ENCODE measurements at regions not wholly inside any gene's neighbourhood (a gene's known extent, or its start where the extent isn't known, plus 50 kb on each side); places are given as distances from the start of the nearest gene placed in this dataset.

DNA sequence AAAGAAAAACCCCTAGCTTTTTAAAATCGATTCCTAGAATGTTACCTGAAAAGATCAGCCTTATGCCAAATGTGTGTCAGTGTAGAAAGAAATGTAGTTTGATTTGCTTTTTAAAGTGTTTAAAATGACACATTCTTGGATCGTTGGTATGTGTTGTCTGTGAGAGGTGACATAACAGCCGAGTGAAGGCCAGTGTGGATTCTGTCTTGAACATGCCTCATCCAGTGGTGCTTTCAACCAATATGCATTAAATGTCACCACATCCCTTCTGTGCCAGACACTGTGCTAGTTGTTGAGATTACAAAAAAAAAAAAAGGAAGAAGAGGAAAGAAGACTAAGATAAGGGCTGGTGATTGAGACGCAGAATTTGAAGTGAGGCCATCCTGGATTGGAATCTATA lies 994.2 kb upstream of the TENM3 start:
- Histone ChIP-seq H3K79me2 (ENCODE audit: insufficient read depth, low read length) (no peaks in the 10 kb centered on the region), H3K9ac (ENCODE audit: insufficient read depth, low read length, poor library complexity, severe bottlenecking) (no peak overlapping the region), H3K4me3 (replicated peaks in 1 of 3; ENCODE audit: low read depth in 2 of 3, low read length in 3 of 3) (no peak overlapping the region), H3K9me3 (replicated peaks in 1 of 2; ENCODE audit: control insufficient read depth in 1 of 2, insufficient read depth in 1 of 2, low read length in 2 of 2) (peaks cover 0 to 2% of the 10 kb centered on the region in 2 donors), H3K27me3 (ENCODE audit: control insufficient read depth in 2 of 2, insufficient read depth in 2 of 2, low read length in 2 of 2) (no peaks in the 10 kb centered on the region), H3K27ac (ENCODE audit: low read depth in 1 of 2, low read length in 2 of 2) (no peak overlapping the region), H3K4me2 (replicated peaks; ENCODE audit: extremely low read depth, low read length, poor library complexity, severe bottlenecking) (no peak overlapping the region), H2AFZ (ENCODE audit: insufficient read depth, low read depth, low read length, poor library complexity, severe bottlenecking) (no peak overlapping the region), H3K36me3 (replicated peaks in 1 of 2; ENCODE audit: control insufficient read depth in 1 of 2, insufficient read depth in 2 of 2, low read length in 2 of 2) (no peaks in the 10 kb centered on the region), H3K4me1 (ENCODE audit: control insufficient read depth in 1 of 2, insufficient read depth in 2 of 2, low read length in 2 of 2) (no peaks in the 10 kb centered on the region), H4K20me1 (ENCODE audit: insufficient read depth, low read length) (no peaks in the 10 kb centered on the region)
- no peaks in the 10 kb centered on the region for H3K36me3 Mint-ChIP-seq
- no peak overlapping the region for H3K4me3 Mint-ChIP-seq
- no peak overlapping the region for H3K27ac Mint-ChIP-seq
- H3K9me3 Mint-ChIP-seq = peaks cover 0 to 7% (median 2%) of the 10 kb centered on the region in 7 donors
- TF ChIP-seq, protein P1, sequence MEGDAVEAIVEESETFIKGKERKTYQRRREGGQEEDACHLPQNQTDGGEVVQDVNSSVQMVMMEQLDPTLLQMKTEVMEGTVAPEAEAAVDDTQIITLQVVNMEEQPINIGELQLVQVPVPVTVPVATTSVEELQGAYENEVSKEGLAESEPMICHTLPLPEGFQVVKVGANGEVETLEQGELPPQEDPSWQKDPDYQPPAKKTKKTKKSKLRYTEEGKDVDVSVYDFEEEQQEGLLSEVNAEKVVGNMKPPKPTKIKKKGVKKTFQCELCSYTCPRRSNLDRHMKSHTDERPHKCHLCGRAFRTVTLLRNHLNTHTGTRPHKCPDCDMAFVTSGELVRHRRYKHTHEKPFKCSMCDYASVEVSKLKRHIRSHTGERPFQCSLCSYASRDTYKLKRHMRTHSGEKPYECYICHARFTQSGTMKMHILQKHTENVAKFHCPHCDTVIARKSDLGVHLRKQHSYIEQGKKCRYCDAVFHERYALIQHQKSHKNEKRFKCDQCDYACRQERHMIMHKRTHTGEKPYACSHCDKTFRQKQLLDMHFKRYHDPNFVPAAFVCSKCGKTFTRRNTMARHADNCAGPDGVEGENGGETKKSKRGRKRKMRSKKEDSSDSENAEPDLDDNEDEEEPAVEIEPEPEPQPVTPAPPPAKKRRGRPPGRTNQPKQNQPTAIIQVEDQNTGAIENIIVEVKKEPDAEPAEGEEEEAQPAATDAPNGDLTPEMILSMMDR (IDR thresholded peaks at IDR 0.05) = no peak
- no peak for DNase-seq
- no peaks in the 10 kb centered on the region for H3K4me1 Mint-ChIP-seq
- WGBS (ENCODE audit: insufficient coverage) = 80% methylated on average over 1 of the region's 4 CpGs
- peaks cover 0 to 2% (median 0%) of the 10 kb centered on the region in 3 donors for H3K27me3 Mint-ChIP-seq (ENCODE audit: low read depth in 3 of 3)
- intact Hi-C loops (cut with micrococcal nuclease) = no loop called here

- no peaks in the 10 kb centered on the region for H3K27me3 ChIP-seq (ENCODE audit: control insufficient read depth in 2 of 2, insufficient read depth in 2 of 2, low read length in 2 of 2)
- H3K79me2 ChIP-seq (ENCODE audit: insufficient read depth, low read length) = no peaks in the 10 kb centered on the region
- H2AFZ ChIP-seq (ENCODE audit: insufficient read depth, low read depth, low read length, poor library complexity, severe bottlenecking) = no peak overlapping the region
- Mint-ChIP-seq H3K36me3 (no peaks in the 10 kb centered on the region), H3K27ac (no peak overlapping the region), H3K9me3 (peaks cover 0 to 12% (median 5%) of the 10 kb centered on the region in 7 donors), H3K27me3 (ENCODE audit: low read depth in 3 of 3) (peaks cover 0 to 2% (median 0%) of the 10 kb centered on the region in 3 donors), H3K4me1 (no peaks in the 10 kb centered on the region), H3K4me3 (no peak overlapping the region)
- H3K9me3 ChIP-seq (replicated peaks in 1 of 2; ENCODE audit: control insufficient read depth in 1 of 2, insufficient read depth in 1 of 2, low read length in 2 of 2) = no peaks in the 10 kb centered on the region
- no peak overlapping the region for H3K27ac ChIP-seq (ENCODE audit: low read depth in 1 of 2, low read length in 2 of 2)
- no peaks in the 10 kb centered on the region for H3K36me3 ChIP-seq (replicated peaks in 1 of 2; ENCODE audit: control insufficient read depth in 1 of 2, insufficient read depth in 2 of 2, low read length in 2 of 2)
- TF ChIP-seq, protein P1 (IDR thresholded peaks at IDR 0.05) = no peak
- H3K4me2 ChIP-seq (replicated peaks; ENCODE audit: extremely low read depth, low read length, poor library complexity, severe bottlenecking) = no peak overlapping the region
- H3K4me3 ChIP-seq (replicated peaks in 1 of 3; ENCODE audit: low read depth in 2 of 3, low read length in 3 of 3) = no peak overlapping the region
- 100% methylated on average over 1 of the region's 6 CpGs for WGBS (ENCODE audit: insufficient coverage)
- DNase-seq = no peak
- intact Hi-C loops (cut with micrococcal nuclease) = no loop called here
- no peaks in the 10 kb centered on the region for H4K20me1 ChIP-seq (ENCODE audit: insufficient read depth, low read length)
- H3K4me1 ChIP-seq (ENCODE audit: control insufficient read depth in 1 of 2, insufficient read depth in 2 of 2, low read length in 2 of 2) = no peaks in the 10 kb centered on the region
- no peak overlapping the region for H3K9ac ChIP-seq (ENCODE audit: insufficient read depth, low read length, poor library complexity, severe bottlenecking)
These were observed 988.4 kb upstream of the TENM3 start for GRCh38 chr4:181254771-181255170.

Data from CD14-positive monocyte (primary cell).